Endothelial cell (in vitro differentiated cells): ENCODE measurements at regions not wholly inside any gene's neighbourhood (a gene's known extent, or its start where the extent isn't known, plus 50 kb on each side); places are given as distances from the start of the nearest gene placed in this dataset.

Experiments used
- DNase-seq: peaks from one replicate; pipeline ENCODE4 v3.0.0; 2021; ENCODE audit warnings: low spot score
- H3K27ac Mint-ChIP-seq: one replicate; pipeline ENCODE4 v1.8.0; 2021; ENCODE audit warnings: mixed read lengths, inconsistent platforms; ENCODE audit not compliant: unreplicated experiment
- H3K27me3 Mint-ChIP-seq: one replicate; pipeline ENCODE4 v1.8.0; 2021; ENCODE audit warnings: mild to moderate bottlenecking, moderate library complexity, mixed read lengths, inconsistent platforms; ENCODE audit not compliant: unreplicated experiment
- H3K36me3 Mint-ChIP-seq: one replicate; pipeline ENCODE4 v1.8.0; 2021; ENCODE audit warnings: mild to moderate bottlenecking, low read depth, mixed read lengths, inconsistent platforms; ENCODE audit not compliant: unreplicated experiment
- H3K4me1 Mint-ChIP-seq: one replicate; pipeline ENCODE4 v1.8.0; 2021; ENCODE audit warnings: mild to moderate bottlenecking, mixed read lengths, inconsistent platforms; ENCODE audit not compliant: unreplicated experiment
- H3K4me3 Mint-ChIP-seq: one replicate; pipeline ENCODE4 v1.8.0; 2021; ENCODE audit warnings: mild to moderate bottlenecking, mixed read lengths, inconsistent platforms; ENCODE audit not compliant: unreplicated experiment
- H3K9me3 Mint-ChIP-seq: one replicate; pipeline ENCODE4 v1.8.0; 2021; ENCODE audit warnings: mixed read lengths, inconsistent platforms; ENCODE audit not compliant: unreplicated experiment
- TF ChIP-seq, protein P1 (sequence below): fragments of 200-600 bp; sonication (generic); IDR thresholded peaks from one replicate; pipeline ENCODE4 v1.5.0; 2021; ENCODE audit warnings: antibody characterized with exemption; ENCODE audit not compliant: unreplicated experiment

DNA sequence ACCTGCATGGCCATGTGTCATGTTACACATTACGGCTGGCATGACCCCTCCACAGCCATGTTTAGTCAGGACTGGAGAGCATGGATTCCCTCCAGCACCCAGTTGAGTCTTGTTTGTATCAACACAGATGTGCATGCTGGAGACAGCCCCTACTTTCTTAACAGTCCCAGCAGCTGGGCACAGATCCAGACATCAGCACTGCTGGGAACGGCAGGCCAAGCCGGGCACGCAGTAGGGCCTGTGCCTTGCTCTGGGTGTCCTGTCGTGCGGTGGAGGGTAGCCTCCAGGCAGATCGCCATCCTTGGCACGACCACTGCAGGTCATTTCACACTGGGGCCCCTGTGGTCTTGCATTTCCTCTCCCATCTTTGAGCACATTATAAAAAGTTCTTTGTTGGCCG lies 381.4 kb downstream of the SMOC2 start:
- H3K4me3 Mint-ChIP-seq = no peak overlapping the region
- TF ChIP-seq, protein P1, sequence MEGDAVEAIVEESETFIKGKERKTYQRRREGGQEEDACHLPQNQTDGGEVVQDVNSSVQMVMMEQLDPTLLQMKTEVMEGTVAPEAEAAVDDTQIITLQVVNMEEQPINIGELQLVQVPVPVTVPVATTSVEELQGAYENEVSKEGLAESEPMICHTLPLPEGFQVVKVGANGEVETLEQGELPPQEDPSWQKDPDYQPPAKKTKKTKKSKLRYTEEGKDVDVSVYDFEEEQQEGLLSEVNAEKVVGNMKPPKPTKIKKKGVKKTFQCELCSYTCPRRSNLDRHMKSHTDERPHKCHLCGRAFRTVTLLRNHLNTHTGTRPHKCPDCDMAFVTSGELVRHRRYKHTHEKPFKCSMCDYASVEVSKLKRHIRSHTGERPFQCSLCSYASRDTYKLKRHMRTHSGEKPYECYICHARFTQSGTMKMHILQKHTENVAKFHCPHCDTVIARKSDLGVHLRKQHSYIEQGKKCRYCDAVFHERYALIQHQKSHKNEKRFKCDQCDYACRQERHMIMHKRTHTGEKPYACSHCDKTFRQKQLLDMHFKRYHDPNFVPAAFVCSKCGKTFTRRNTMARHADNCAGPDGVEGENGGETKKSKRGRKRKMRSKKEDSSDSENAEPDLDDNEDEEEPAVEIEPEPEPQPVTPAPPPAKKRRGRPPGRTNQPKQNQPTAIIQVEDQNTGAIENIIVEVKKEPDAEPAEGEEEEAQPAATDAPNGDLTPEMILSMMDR = no peak
- no peaks in the 10 kb centered on the region for H3K9me3 Mint-ChIP-seq
- DNase-seq = no peak
- no peaks in the 10 kb centered on the region for H3K36me3 Mint-ChIP-seq
- H3K4me1 Mint-ChIP-seq = peaks cover 5% of the 10 kb centered on the region
- no peak overlapping the region for H3K27ac Mint-ChIP-seq
- H3K27me3 Mint-ChIP-seq = peaks cover 2% of the 10 kb centered on the region

DNA sequence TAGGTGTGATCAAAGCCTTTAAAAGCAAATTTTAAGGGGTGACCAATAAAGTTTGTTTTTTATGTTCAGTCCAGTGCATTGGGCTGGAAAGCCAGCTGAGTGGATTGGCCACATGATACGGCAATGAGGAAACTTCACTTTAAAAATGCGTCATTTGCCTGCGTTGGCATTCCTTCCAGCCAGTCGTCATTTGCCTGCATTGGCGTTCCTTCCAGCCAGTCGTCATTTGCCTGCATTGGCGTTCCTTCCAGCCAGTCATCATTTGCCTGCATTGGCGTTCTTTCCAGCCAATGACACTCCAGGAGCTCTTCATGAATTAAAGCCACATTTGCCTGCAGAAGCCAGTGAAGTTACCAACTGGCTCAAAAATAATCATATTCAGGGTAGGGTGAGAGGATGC lies 378.6 kb downstream of the SMOC2 start:
- DNase-seq = no peak
- Mint-ChIP-seq H3K36me3 (no peaks in the 10 kb centered on the region), H3K9me3 (no peaks in the 10 kb centered on the region), H3K4me1 (no peaks in the 10 kb centered on the region), H3K4me3 (no peak overlapping the region), H3K27me3 (peaks cover 2% of the 10 kb centered on the region), H3K27ac (no peak overlapping the region)
- TF ChIP-seq, protein P1 = no peak

DNA sequence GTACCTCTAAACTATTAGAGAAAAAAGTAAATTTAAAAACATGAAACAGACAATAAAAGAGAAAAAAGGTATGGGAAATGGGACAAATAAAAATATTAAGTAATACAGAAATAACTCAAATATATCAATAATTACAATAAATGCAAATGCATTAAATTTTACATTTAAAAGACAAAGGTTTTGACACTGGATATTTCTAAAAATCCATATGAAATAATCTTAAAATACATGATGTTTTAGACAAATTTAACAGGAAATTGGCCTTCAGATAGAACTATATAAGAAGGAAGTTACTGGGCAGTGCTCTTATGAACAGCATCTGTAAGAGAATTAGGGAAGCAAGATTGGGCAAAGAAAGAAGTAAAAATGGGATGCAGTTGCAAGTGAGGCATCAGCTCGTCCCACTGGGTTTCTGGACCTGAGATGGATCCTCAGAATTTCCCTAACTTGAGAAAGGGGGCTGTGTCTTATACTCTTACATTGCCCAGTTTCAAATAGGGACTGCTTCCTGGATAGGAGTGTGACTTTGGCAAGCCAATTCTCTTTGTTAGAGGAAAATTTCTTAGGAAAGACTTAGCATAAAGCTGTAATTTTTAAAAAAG lies 376.7 kb downstream of the SMOC2 start:
- no peak overlapping the region for H3K27ac Mint-ChIP-seq
- no peaks in the 10 kb centered on the region for H3K9me3 Mint-ChIP-seq
- no peak overlapping the region for H3K4me3 Mint-ChIP-seq
- TF ChIP-seq, protein P1 = no peak
- H3K4me1 Mint-ChIP-seq = no peaks in the 10 kb centered on the region
- H3K36me3 Mint-ChIP-seq = no peaks in the 10 kb centered on the region
- no peak for DNase-seq
- no peaks in the 10 kb centered on the region for H3K27me3 Mint-ChIP-seq

DNA sequence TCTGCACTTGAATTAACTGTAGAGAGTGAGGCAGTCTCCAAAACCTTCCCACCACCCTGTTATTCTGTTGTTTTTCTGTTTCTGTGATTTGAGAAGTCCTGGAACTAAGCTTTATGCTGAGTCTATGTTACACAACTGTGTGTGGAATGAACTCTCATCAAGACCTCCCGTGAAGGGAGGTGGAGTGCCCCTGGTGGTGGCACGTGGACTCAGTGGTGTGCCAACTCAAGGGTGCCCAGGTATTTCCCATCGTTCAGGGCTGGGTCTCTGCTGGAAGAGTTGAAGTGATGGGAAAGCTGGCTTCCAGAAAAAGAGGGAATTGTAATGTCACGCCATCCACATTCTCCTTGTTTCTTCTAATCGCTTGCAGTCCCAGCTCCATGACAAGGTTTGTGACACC lies 374.2 kb downstream of the SMOC2 start:
- no peaks in the 10 kb centered on the region for H3K9me3 Mint-ChIP-seq
- H3K27ac Mint-ChIP-seq = no peak overlapping the region
- H3K4me3 Mint-ChIP-seq = no peak overlapping the region
- TF ChIP-seq, protein P1 = peak; percentile 38
- H3K36me3 Mint-ChIP-seq = no peaks in the 10 kb centered on the region
- no peaks in the 10 kb centered on the region for H3K27me3 Mint-ChIP-seq
- no peak for DNase-seq
- no peaks in the 10 kb centered on the region for H3K4me1 Mint-ChIP-seq

DNA sequence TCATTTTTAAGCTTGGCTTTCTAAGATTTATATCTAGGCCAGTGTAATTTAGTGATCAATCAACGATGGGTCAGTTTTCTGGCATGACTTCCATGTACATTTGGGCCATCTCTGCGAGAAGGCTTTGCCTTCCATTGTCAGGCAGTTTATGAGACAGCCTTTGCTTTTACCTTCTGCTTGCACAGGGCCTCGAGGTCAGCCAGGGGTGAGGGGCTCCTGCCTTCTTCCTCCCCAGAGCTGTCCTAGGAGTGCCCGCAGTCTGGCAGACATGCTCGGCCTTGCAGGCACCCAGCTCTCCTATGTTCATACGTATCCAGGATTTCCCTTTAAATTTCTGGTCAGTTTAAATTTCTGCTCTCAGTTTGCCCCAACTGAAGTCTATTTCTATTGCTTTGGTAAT lies 367.2 kb downstream of the SMOC2 start:
- Mint-ChIP-seq H3K36me3 (no peaks in the 10 kb centered on the region), H3K4me1 (no peaks in the 10 kb centered on the region), H3K27me3 (peaks cover 2% of the 10 kb centered on the region), H3K4me3 (no peak overlapping the region), H3K27ac (no peak overlapping the region), H3K9me3 (no peaks in the 10 kb centered on the region)
- TF ChIP-seq, protein P1 = no peak
- DNase-seq = no peak
